Fibroblast of skin of left biceps (primary cell): ENCODE measurements at regions not wholly inside any gene's neighbourhood (a gene's known extent, or its start where the extent isn't known, plus 50 kb on each side); places are given as distances from the start of the nearest gene placed in this dataset.
"Not testable (repeated sequence)": the region's sequence is repeated elsewhere in the genome, so short reads cannot be mapped to it uniquely, and the experiment has no call there.

Experiments used
- DNase-seq, 2 experiments: peaks; one replicate each; pipeline ENCODE4 v3.0.0-alpha.2; 2013; ENCODE audit warnings: low read depth in 2 of 2

- no peak for DNase-seq
Observed at GRCh38 chr6:72533606-72534005, 88.3 kb upstream of the KCNQ5 start.

- DNase-seq = no peak
Observed at GRCh38 chr6:72534236-72534635, 87.6 kb upstream of the KCNQ5 start.

- DNase-seq = no peak
Observed at GRCh38 chr6:72535124-72535523, 86.7 kb upstream of the KCNQ5 start.

GRCh38 chr6:72547020-72547419, 74.8 kb upstream of the KCNQ5 start:
- DNase-seq = no peak

- no peak for DNase-seq
Observed at GRCh38 chr6:72551470-72551869, 70.4 kb upstream of the KCNQ5 start.

- no peak for DNase-seq
Observed at GRCh38 chr6:72552938-72553337, 68.9 kb upstream of the KCNQ5 start.

GRCh38 chr6:72553531-72554511, 68.0 kb upstream of the KCNQ5 start:
- DNase-seq = peak in 1 of 2 experiments; percentile 49

GRCh38 chr6:72554761-72555221, 67.1 kb upstream of the KCNQ5 start:
- no peak for DNase-seq

- no peak for DNase-seq
Observed at GRCh38 chr6:72559067-72559466, 62.8 kb upstream of the KCNQ5 start.

- DNase-seq = no peak
Observed at GRCh38 chr6:72559555-72559954, 62.3 kb upstream of the KCNQ5 start.

- no peak for DNase-seq
Observed at GRCh38 chr6:72560721-72561593, 60.9 kb upstream of the KCNQ5 start.

GRCh38 chr6:72561629-72562028, 60.2 kb upstream of the KCNQ5 start:
- DNase-seq = no peak

- DNase-seq = no peak
Observed at GRCh38 chr6:72564231-72564630, 57.6 kb upstream of the KCNQ5 start.

GRCh38 chr6:72571993-72572392, 49.9 kb upstream of the KCNQ5 start:
- not testable (repeated sequence) for DNase-seq
